DMS 273 treated with DMSO at 0.1 percent for 48 hours (cell line): ENCODE measurements at regions not wholly inside any gene's neighbourhood (a gene's known extent, or its start where the extent isn't known, plus 50 kb on each side); places are given as distances from the start of the nearest gene placed in this dataset.

Experiments used
- DNase-seq: peaks from one replicate; lab custom pipeline; 2025; lab: John Stamatoyannopoulos, UW

GRCh38 chr6:21381331-21381963 is 212.1 kb upstream of the SOX4 start:
- no peak for DNase-seq

DNA sequence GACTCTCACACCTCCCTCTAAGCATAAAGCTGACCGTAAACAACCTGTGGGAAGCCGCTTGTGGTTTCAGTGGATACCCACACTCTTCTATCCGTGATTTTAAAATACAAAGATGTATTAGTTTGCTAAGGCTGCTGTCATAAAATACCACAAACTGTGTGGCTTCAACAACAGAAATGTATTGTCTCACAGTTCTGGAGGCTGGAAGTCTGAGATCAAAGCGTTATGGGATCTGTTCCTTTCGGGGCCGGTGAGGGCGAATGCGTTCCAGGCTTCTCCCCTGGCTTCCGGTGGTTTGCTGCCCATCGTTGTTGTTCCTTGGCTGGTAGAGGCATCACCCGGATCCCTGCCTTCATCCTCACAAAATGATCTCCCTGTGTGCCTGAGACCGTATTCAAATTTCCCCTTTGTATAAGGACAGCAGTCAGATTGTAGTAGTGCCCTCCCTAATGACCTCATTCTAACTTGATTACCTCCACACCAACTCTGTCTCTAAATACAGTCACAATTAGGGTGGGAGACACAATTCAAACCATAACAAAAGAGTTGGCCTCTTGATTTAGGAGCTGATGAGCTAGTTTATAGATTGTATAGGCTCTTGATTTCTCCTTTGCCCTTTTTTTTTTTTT is 210.6 kb upstream of the SOX4 start:
- no peak for DNase-seq

GRCh38 chr6:21383450-21384085 is 210.0 kb upstream of the SOX4 start:
- no peak for DNase-seq

- DNase-seq = no peak
Observed at GRCh38 chr6:21384216-21384615, 209.3 kb upstream of the SOX4 start.

- no peak for DNase-seq
Observed at GRCh38 chr6:21386744-21387143, 206.8 kb upstream of the SOX4 start.

DNA sequence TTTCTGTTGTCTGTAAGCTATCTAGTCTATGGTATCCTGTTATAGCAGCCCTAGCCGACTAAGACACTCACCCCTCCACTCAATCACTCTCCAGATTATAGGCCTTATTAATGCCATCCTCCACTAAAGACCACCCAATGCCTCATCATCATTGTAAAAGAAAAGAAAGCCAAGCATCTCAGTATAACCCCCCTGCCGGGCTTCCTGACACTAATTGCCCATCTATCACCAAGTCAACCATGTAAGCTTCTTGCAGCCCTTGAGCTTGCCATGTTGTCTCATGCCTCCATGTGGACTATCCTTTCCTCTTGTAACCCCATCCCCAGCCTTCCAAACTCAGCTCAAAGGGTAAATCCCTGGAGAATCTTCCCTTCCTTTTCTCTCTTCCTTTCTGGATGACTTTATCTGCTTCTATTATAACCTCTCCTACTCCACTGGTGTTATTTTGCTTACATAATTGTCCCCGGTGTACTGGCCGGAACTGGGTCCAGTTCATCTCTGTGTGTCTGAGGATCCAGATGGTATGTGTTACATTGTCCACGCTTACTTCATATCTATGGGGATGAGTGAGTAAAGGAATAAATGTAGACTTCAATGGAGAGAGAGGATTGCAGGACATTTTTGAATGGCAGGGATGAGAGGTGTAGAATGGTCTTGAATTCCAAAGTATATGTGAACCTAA is 202.9 kb upstream of the SOX4 start:
- DNase-seq = no peak

GRCh38 chr6:21392177-21392576 is 201.4 kb upstream of the SOX4 start:
- no peak for DNase-seq

DNA sequence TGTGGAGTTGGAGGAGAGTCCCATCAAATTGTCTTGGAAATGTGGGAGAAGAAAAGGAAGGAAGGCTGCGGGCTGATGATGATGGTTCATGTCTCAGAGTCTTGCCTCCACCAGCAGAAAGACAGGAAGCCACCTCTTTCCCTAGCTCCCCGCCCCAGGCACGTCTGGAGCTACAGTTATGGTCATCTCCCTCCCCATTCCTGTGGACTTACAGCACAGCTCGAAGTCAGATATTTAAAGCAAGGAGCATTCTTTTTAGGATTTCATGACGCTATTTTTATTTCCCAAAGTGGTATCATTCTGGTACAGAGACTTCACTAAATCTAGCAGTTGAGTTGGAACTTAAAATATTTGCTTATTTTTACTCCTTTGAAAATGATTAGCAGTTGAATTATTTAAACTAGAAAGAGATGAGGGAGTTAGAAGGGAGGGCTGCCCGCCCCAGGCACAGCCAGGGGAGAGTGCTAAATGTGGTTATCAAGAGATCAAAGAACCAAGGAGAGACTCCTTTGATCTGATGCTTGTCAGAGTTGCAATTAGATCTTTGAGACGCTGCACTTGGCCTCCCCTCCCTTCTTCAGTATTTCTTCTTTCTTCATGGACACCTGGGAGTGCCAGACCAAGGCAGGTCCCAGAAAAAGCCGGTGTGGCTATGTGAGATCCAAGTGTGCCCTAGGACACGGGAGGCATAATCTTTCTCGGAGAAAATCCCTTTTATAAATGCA is 199.9 kb upstream of the SOX4 start:
- DNase-seq = no peak

GRCh38 chr6:21395121-21395520 is 198.4 kb upstream of the SOX4 start:
- DNase-seq = no peak

DNA sequence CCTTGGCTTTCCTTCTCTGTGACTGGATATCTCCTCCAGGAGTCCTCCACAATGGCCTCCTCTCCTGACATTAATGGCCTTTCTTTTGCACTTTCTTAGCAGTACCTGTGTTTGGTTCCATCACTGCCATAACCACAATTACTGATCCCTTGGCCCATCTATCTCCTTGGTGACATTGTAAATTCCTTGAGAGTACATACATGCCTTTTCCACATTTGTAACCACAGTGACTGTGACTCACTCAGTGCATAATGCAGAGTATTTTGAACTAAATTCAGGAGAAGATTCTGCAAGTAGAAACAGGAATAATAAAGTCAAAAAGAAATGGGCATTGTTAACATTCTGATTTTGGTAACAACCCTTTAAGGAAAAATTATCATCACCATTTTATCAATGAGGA is 197.2 kb upstream of the SOX4 start:
- DNase-seq = no peak

DNA sequence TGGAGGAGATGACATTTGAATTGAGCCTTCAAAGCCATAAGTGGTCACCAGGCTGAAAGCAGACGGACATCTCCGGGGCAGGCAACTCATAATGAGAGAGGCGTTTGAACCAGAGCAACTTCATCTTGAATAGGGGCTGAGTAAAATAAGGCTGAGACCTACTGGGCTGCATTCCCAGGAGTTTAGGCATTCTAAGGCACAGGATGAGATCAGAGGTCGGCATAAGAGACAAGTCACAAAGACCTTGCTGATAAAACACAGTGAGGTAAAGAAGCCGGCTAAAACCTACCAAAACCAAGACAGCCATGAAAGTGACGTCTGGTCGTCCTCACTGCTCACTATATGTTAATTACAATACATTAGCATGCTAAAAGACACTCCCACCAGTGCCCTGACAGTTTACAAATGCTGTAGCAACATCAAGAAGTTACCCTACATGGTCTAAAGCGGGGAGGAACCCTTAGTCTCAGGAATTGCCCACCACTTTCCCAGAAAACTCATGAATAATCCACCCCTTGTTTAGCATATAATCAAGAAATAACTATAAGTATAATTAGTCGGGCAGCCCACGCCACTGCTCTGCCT is 194.7 kb upstream of the SOX4 start:
- DNase-seq = no peak

DNA sequence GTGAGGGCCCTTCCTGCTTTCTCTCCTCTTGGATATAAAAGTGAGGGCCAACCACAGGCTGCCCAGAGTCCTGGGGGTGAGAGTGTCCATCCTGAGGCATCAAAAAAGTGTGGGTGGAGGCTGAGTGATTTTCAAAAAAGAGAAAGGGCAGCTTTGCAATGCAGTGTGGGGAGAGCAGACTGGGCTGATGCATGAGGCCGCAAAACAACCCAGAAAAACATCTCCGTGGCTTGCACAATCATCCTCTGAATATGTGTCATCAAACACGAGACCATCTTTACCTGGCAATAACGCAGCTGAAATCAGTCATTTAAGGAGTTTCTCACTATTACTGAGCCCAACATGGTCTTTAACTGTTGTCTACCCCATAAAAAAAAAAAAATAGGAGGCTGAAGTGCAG is 191.2 kb upstream of the SOX4 start:
- DNase-seq = no peak

DNA sequence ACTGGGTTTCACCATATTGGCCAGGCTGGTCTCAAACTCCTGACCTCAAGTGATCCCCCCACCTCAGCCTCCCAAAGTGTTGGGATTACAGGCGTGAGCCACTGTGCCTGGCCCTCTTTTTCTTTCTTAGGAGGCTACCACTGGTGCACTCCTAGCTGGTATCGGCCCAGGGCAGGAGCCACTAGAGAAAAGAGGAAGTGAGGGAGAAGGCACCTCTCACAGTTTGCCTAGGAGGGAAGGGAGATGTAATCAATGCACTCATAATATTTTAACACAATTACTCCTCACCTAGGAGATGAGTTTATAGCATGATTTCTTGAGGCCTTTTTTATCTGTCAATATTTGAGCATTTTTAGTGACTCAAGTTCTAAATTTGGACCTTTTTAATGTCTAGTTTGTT is 189.0 kb upstream of the SOX4 start:
- no peak for DNase-seq

GRCh38 chr6:21406316-21406715 is 187.2 kb upstream of the SOX4 start:
- DNase-seq = no peak

DNA sequence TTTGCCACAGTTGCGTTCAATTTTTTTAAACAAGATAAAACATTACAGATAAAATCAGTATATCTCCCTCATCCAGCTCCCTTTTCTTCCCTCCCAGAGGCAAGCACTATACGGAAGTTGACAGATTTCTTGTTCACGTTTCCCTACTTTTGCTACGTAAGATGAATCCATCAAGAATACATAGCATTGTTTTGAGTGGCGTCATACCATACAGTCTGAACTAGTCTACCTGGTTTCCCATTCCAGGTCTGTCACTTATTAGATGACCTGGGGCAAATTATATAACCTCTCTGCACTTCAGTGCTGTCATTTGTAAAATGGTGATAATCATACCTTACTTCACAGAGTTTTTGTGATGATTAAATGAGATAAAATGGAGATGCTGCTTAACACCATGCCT is 184.3 kb upstream of the SOX4 start:
- no peak for DNase-seq

GRCh38 chr6:21413428-21413827 is 180.1 kb upstream of the SOX4 start:
- DNase-seq = no peak

GRCh38 chr6:21414065-21414464 is 179.5 kb upstream of the SOX4 start:
- no peak for DNase-seq

DNA sequence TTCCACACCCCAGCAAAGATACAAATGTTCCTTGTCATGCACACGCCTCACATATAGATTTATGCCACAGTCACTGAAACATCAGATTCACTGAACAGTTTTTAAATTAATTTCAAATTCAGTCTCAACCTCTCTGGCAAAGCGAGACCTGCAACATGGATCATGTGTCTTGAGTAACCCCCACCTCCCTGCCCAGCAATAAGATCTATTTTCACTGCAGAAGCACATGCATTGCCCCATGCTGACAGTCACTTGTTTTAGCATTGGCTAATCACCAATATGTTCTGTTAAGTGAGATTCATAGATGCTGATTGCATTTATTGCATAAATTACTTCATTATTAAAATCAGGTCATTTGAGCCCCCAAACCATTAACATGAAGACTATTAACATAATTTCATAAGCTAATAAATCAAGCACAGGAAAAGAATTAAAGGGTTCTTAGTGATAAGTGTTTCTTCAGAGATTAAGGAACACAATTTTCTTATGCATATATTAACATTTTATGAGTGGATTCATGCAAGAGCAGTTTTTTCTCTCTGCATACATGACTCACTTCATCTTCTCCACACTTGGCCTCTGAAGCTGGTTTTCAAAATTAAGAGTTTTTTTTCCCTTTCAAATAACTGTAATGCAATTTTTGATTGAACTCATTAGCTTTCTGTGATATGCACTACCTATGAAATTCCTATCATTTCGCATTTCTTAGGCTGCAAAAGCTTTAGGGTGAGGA is 173.2 kb upstream of the SOX4 start:
- DNase-seq = no peak

DNA sequence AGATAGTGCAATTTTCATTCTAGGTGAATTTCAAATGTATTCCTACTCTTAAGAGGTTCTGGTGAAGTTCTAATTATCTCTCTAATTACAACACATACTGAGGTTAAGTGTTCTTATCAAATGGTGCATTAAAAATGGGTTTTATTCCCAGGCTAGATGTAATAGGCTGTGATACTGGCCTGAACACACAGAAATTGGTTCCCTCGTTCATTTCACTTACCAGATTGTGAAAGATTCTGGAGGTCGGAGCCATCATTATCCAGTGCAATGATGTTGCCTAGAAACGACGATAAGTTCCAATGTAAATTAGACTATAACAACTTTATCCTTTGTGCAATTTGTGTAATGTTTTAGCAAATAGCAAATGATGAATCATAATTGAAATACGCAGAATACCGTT is 172.6 kb upstream of the SOX4 start:
- DNase-seq = no peak

- DNase-seq = no peak
Observed at GRCh38 chr6:21423106-21423854, 170.3 kb upstream of the SOX4 start.
